ENCODE measurements at regions not wholly inside any gene's neighbourhood (a gene's known extent, or its start where the extent isn't known, plus 50 kb on each side); places are given as distances from the start of the nearest gene placed in this dataset.
A peak's percentile ranks its signal among the peaks of the same experiment; 100 is the strongest.

GRCh38 chr13:29713839-29714238 is 118.4 kb upstream of the SLC7A1 start:
- DNase-seq, result no peak

- DNase-seq, result no peak
These were observed 116.3 kb upstream of the SLC7A1 start for GRCh38 chr13:29711776-29712175.

GRCh38 chr13:29710511-29710910 is 115.0 kb upstream of the SLC7A1 start:
- DNase-seq, result no peak

- no peak for DNase-seq
These were observed 114.0 kb upstream of the SLC7A1 start for GRCh38 chr13:29709407-29710069.

- peak; percentile 6 for DNase-seq
These were observed 112.5 kb upstream of the SLC7A1 start for GRCh38 chr13:29707876-29708543.

GRCh38 chr13:29706923-29707322 is 111.4 kb upstream of the SLC7A1 start:
- no peak for DNase-seq

GRCh38 chr13:29704648-29705047 is 109.2 kb upstream of the SLC7A1 start:
- no peak for DNase-seq

GRCh38 chr13:29703421-29703820 is 107.9 kb upstream of the SLC7A1 start:
- DNase-seq, result no peak

GRCh38 chr13:29702912-29703351 is 107.4 kb upstream of the SLC7A1 start:
- peak; percentile 95 for DNase-seq

GRCh38 chr13:29698106-29698505 is 102.6 kb upstream of the SLC7A1 start:
- no peak for DNase-seq

- DNase-seq, result no peak
These were observed 101.1 kb upstream of the SLC7A1 start for GRCh38 chr13:29696606-29697005.

- DNase-seq, result no peak
These were observed 97.9 kb upstream of the SLC7A1 start for GRCh38 chr13:29693275-29693945.

- no peak for DNase-seq
These were observed 94.1 kb upstream of the SLC7A1 start for GRCh38 chr13:29689548-29689947.

- DNase-seq, result no peak
These were observed 92.7 kb upstream of the SLC7A1 start for GRCh38 chr13:29688193-29688592.

- DNase-seq, result no peak
These were observed 89.0 kb upstream of the SLC7A1 start for GRCh38 chr13:29684441-29684840.

- no peak for DNase-seq
These were observed 87.6 kb upstream of the SLC7A1 start for GRCh38 chr13:29683041-29683440.

- DNase-seq, result no peak
These were observed 86.4 kb upstream of the SLC7A1 start for GRCh38 chr13:29681864-29682263.

- DNase-seq, result no peak
These were observed 84.0 kb upstream of the SLC7A1 start for GRCh38 chr13:29679396-29680053.

GRCh38 chr13:29677627-29678026 is 82.1 kb upstream of the SLC7A1 start:
- no peak for DNase-seq

- DNase-seq, result no peak
These were observed 81.5 kb upstream of the SLC7A1 start for GRCh38 chr13:29676941-29677452.

- peak; percentile 35 for DNase-seq
These were observed 81.0 kb upstream of the SLC7A1 start for GRCh38 chr13:29676535-29676934.

- DNase-seq, result peak; percentile 66
These were observed 79.0 kb upstream of the SLC7A1 start for GRCh38 chr13:29674532-29674931.

GRCh38 chr13:29664591-29664990 is 69.1 kb upstream of the SLC7A1 start:
- no peak for DNase-seq
